ENCODE measurements at regions not wholly inside any gene's neighbourhood (a gene's known extent, or its start where the extent isn't known, plus 50 kb on each side); places are given as distances from the start of the nearest gene placed in this dataset.

GRCh38 chr10:125559210-125559609, 123.8 kb downstream of the TEX36 start:
- TF ChIP-seq, protein P1, sequence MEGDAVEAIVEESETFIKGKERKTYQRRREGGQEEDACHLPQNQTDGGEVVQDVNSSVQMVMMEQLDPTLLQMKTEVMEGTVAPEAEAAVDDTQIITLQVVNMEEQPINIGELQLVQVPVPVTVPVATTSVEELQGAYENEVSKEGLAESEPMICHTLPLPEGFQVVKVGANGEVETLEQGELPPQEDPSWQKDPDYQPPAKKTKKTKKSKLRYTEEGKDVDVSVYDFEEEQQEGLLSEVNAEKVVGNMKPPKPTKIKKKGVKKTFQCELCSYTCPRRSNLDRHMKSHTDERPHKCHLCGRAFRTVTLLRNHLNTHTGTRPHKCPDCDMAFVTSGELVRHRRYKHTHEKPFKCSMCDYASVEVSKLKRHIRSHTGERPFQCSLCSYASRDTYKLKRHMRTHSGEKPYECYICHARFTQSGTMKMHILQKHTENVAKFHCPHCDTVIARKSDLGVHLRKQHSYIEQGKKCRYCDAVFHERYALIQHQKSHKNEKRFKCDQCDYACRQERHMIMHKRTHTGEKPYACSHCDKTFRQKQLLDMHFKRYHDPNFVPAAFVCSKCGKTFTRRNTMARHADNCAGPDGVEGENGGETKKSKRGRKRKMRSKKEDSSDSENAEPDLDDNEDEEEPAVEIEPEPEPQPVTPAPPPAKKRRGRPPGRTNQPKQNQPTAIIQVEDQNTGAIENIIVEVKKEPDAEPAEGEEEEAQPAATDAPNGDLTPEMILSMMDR (IDR thresholded peaks at IDR 0.05): no peak
- no peak for TF ChIP-seq POLR2A (IDR thresholded peaks at IDR 0.05)

All from right lobe of liver (tissue), 4 donors.